GM19025 (cell line): ENCODE measurements at regions not wholly inside any gene's neighbourhood (a gene's known extent, or its start where the extent isn't known, plus 50 kb on each side); places are given as distances from the start of the nearest gene placed in this dataset.

Experiments used
- ATAC-seq: cut with Tn5 transposase; IDR thresholded peaks from one replicate; pipeline ENCODE4 v1.9.1; 2021; ENCODE audit warnings: mild to moderate bottlenecking, low read depth, moderate library complexity; ENCODE audit not compliant: unreplicated experiment

DNA sequence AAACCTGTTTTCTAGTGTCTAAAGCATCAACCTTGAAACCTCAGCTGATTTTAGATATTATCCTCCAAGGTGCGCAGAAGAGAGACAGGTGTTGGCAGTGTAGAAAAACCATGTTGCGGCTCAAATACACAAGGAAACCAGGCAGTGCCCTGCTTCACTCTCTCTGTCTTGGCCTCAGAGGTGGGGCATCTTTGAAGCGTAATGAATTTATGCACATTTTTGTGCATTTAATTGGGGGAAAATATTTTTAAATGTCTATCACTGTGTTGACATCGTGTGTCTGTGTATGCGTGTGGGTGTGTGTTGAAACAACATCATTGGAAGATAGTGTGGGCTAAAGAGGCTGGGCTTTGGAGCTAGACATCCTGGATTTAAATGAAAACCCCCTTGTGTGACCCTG, 334.0 kb upstream of the CHD6 start:
- ATAC-seq, result no peak

GRCh38 chr20:41951615-41952014, 333.4 kb upstream of the CHD6 start:
- no peak for ATAC-seq

- no peak for ATAC-seq
Observed at GRCh38 chr20:41939659-41940058, 321.5 kb upstream of the CHD6 start.

DNA sequence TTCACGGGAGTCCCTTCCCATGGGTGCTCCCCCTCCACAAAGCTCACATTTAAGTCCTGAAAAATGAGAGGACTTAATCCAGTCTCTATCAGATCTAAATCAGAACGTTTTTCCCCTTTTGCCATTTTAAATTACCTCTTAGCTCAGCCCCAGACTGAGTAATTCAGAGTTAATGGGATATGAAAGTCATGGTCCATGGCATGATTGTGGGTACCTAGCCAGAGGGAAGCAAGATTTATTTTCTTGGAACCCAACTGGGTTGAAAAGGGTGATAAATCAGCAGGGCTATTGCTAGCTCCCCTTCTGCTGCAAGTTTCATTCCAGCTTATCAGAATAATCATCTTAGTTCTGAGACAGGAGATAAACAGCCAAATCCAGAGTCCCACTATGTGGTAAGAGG, 320.2 kb upstream of the CHD6 start:
- ATAC-seq, result no peak

DNA sequence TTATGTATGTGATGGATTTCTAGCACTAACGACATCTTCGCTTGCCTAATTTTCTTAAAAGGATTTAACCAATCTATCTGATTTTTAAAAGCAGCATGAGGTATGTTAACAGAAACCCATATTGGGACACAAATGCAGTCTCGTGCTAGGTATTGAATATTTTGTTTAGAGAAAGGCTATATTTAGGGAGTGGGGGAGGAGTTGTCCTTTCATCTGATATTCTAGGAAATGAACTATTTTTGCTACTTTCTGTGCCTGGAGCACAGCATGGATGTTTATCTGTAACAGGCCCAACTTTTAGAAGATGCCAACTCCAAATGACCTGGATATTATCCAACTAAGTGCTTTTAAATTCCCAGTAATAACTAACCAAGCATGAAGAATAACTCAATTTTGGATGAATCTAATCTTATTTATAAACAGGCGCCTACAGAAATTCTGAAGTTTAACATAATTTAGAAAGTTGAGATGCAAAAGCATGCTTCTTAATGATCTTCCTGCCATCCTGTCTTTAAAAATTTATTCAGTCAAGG, 317.1 kb upstream of the CHD6 start:
- ATAC-seq, result no peak

DNA sequence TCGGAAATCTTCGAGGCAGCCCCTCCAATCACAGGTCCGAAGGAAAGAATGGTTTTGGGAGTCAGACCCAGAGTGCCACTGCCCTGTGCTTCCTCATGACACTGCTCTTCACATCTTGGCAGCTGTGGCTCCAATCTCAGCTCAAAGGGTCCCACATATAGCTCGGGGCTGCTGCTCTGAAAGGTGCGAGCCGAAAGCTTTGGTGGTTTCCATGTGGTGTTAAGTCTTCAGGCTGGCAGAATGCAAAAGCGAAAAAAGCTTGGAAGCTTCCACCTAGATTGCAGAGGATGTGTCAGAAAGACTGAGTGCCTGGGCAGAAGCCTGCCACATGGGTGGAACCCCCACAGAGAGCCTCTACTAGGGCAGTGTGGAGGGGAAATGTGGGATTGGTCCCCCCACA, 314.3 kb upstream of the CHD6 start:
- ATAC-seq, result no peak

GRCh38 chr20:41927655-41928054, 309.5 kb upstream of the CHD6 start:
- no peak for ATAC-seq

DNA sequence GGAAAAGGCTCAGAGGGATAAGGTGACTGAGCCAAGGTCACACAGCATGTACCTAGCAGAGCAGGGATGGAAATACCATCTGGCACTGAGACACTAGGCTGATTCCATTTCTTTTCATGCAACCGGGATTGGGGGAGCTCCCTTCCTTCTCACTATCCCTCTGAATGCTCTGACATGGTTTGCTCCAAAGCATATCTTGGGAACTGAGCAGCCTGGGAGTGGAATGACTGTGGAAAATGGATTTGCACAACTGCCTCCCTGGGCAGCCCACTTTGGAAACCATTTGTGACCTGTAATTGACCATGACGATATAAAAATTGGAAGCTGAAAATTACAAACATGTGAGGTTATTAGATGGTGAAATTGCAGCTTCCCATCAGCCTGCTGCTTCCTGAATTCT, 309.0 kb upstream of the CHD6 start:
- ATAC-seq, result no peak

GRCh38 chr20:41925476-41925875, 307.3 kb upstream of the CHD6 start:
- ATAC-seq, result no peak

- ATAC-seq, result no peak
Observed at GRCh38 chr20:41923624-41924023, 305.4 kb upstream of the CHD6 start.

DNA sequence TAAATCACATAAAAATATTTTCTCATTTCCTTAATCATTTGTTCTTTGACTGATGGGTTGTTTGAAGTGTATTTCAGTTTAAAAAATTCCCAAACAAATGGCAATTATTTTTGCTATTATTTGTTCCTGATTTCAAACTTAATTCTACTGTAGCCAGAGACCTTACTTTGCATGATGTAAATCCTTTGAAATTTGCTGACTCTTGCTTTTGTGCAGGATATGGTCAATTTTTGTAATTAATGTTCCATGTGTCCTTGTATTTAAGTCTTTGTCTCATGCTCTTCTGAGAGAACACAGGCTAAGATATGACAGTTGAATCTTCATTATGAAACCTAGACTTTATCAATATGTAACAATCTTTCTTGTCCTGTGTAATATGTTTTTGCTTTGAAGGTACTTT, 295.0 kb upstream of the CHD6 start:
- ATAC-seq, result no peak

DNA sequence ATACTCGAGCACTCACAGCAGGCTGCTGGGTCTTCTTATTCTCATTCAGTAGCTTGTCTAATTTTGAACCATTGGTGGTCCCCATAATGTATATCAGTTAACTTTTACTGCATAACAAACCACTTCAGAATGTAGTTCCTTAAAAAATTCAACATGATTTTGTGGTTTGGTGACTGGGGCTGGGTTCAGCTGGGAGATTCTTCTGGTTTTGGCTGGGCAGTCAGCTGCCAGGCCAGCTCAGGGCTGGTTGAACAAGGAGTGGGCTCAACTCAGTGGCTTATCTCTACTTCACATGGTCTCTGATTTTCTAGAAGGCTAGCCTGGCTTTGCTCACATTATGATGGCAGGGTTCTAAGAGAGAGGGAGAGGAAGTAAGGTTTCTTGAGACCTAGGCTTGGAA, 292.4 kb upstream of the CHD6 start:
- no peak for ATAC-seq

DNA sequence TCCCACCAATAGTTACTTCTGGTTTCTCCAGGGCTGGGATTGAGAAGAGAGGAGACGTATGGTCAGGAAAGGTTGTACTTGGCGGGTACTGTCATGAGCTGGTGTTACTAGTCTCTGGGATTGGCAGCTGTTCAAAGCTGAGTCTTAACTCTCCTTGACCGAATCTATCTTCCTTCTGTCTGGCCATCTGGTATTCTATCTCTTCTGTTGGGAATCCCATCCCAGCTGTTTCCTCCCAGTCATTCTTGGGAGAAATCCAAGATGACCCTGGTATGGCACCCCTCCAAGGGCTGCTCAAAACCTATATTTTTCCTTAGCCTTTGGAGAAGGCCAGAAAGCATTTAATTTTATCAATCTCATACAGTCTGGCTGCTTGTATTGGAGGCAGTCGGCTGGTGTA, 287.0 kb upstream of the CHD6 start:
- ATAC-seq, result no peak

- no peak for ATAC-seq
Observed at GRCh38 chr20:41903586-41903985, 285.4 kb upstream of the CHD6 start.

GRCh38 chr20:41902346-41902745, 284.2 kb upstream of the CHD6 start:
- ATAC-seq, result no peak

DNA sequence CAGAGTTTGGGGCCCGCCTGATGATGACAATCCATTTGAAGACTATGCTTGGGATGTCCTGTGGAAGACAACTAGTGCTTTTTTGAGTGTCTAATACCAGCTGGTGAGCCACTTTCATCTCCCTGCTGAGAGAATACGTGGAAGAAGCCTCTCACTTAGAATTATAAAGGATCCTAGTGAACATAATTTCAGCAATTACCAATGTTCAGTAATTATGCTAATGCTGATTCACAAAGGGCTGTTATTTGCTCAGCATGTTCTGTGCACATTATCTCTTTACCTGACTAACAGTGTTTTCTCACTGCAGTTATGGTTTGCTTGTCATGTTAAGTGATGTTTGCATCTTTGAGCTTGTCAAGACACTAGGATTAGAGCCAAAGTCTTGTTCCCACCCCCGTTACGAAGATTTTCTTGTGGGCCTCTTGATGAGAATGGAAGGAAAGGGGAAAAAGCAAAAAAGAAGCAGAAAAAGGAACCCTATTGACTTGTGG, 282.1 kb upstream of the CHD6 start:
- no peak for ATAC-seq

GRCh38 chr20:41897708-41898107, 279.5 kb upstream of the CHD6 start:
- ATAC-seq, result no peak

GRCh38 chr20:41895241-41896032, 277.3 kb upstream of the CHD6 start:
- no peak for ATAC-seq

DNA sequence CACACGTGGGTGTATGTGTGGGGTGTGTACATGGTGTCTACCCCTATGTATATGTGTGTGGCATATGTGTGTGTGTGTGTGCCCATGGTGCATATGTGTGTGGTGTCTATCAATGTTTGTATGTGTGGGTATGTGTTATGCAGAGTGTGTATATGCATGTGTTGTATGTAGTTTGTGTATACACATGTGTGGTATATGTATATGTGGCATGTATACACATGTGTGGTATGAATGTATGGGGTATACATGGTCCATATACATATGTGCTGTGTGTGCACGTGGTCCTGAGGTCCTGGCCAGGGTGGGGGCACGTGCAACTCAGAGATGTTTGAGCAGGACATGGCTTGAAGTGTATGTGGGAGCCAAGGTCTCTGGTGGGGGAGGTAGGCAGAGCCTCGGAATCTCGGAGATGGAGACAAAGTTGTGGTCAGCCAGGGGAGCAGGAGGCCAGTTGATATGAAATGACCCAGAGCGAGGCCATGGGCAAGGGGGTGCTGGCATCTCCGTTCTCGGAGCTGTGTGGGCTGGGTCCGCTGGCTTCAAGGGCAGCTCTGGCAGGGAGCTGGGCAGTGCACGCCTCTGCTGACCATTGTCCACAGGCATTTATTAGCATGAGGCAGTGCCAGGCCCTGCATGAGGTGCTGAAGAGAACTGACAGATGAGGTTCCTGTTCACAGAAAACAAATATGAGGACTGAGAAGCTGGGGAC, 276.2 kb upstream of the CHD6 start:
- no peak for ATAC-seq

- ATAC-seq, result no peak
Observed at GRCh38 chr20:41892031-41892430, 273.9 kb upstream of the CHD6 start.

GRCh38 chr20:41889844-41890224, 271.7 kb upstream of the CHD6 start:
- no peak for ATAC-seq
